ENCODE measurements at regions not wholly inside any gene's neighbourhood (a gene's known extent, or its start where the extent isn't known, plus 50 kb on each side); places are given as distances from the start of the nearest gene placed in this dataset.
"Not testable (repeated sequence)": the region's sequence is repeated elsewhere in the genome, so short reads cannot be mapped to it uniquely, and the experiment has no call there.

GRCh38 chr12:58668871-58669270 lies 251.4 kb downstream of the LRIG3 start:
- Histone ChIP-seq H3K27me3 (no peaks in the 10 kb centered on the region), H3K9me3 (no peaks in the 10 kb centered on the region), H3K4me1 (no peaks in the 10 kb centered on the region), H3K4me3 (no peak overlapping the region), H3K27ac (no peak overlapping the region), H3K36me3 (no peaks in the 10 kb centered on the region)
- ATAC-seq (no peak), DNase-seq (no peak)
- TF ChIP-seq, protein P1, sequence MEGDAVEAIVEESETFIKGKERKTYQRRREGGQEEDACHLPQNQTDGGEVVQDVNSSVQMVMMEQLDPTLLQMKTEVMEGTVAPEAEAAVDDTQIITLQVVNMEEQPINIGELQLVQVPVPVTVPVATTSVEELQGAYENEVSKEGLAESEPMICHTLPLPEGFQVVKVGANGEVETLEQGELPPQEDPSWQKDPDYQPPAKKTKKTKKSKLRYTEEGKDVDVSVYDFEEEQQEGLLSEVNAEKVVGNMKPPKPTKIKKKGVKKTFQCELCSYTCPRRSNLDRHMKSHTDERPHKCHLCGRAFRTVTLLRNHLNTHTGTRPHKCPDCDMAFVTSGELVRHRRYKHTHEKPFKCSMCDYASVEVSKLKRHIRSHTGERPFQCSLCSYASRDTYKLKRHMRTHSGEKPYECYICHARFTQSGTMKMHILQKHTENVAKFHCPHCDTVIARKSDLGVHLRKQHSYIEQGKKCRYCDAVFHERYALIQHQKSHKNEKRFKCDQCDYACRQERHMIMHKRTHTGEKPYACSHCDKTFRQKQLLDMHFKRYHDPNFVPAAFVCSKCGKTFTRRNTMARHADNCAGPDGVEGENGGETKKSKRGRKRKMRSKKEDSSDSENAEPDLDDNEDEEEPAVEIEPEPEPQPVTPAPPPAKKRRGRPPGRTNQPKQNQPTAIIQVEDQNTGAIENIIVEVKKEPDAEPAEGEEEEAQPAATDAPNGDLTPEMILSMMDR (IDR thresholded peaks at IDR 0.05): no peak
- intact Hi-C loops (cut with DNase I): no loop called here

- DNase-seq (no peak), ATAC-seq (no peak)
- no peaks in the 10 kb centered on the region for H3K4me1 ChIP-seq
- no peak overlapping the region for H3K4me3 ChIP-seq
- no peaks in the 10 kb centered on the region for H3K9me3 ChIP-seq
- TF ChIP-seq, protein P1 (IDR thresholded peaks at IDR 0.05): no peak
- H3K36me3 ChIP-seq: no peaks in the 10 kb centered on the region
- H3K27me3 ChIP-seq: no peaks in the 10 kb centered on the region
- H3K27ac ChIP-seq: no peak overlapping the region
- intact Hi-C loops (cut with DNase I): no loop called here
Measured at GRCh38 chr12:58670623-58671022, 249.7 kb downstream of the LRIG3 start.

- no peaks in the 10 kb centered on the region for H3K36me3 ChIP-seq
- TF ChIP-seq, protein P1 (IDR thresholded peaks at IDR 0.05): no peak
- no peak for ATAC-seq
- no peaks in the 10 kb centered on the region for H3K4me1 ChIP-seq
- no peaks in the 10 kb centered on the region for H3K27me3 ChIP-seq
- no peaks in the 10 kb centered on the region for H3K9me3 ChIP-seq
- intact Hi-C loops (cut with DNase I): no loop called here
- no peak overlapping the region for H3K27ac ChIP-seq
- DNase-seq: no peak
- no peak overlapping the region for H3K4me3 ChIP-seq
Measured at GRCh38 chr12:58671196-58671595, 249.1 kb downstream of the LRIG3 start.

GRCh38 chr12:58673021-58673420 lies 247.3 kb downstream of the LRIG3 start:
- intact Hi-C loops (cut with DNase I): no loop called here
- no peak for ATAC-seq

GRCh38 chr12:58677833-58678232 lies 242.5 kb downstream of the LRIG3 start:
- H3K4me1 ChIP-seq; H3K27ac ChIP-seq; DNase-seq; H3K27me3 ChIP-seq; H3K36me3 ChIP-seq; H3K4me3 ChIP-seq; intact Hi-C loops (cut with DNase I); ATAC-seq: not testable (repeated sequence)
- H3K9me3 ChIP-seq: peaks cover 10% of the 10 kb centered on the region

More at GRCh38 chr12:58673021-58673420, 247.3 kb downstream of the LRIG3 start:
- Histone ChIP-seq H3K4me1 (no peaks in the 10 kb centered on the region), H3K9me3 (peaks cover 2% of the 10 kb centered on the region), H3K27me3 (no peaks in the 10 kb centered on the region), H3K36me3 (no peaks in the 10 kb centered on the region), H3K4me3 (no peak overlapping the region), H3K27ac (no peak overlapping the region)
- TF ChIP-seq, protein P1 (IDR thresholded peaks at IDR 0.05): no peak
- DNase-seq: no peak

GRCh38 chr12:58678753-58679152 lies 241.6 kb downstream of the LRIG3 start:
- Histone ChIP-seq H3K4me3 (no peak overlapping the region), H3K9me3 (peaks cover 10% of the 10 kb centered on the region), H3K36me3 (no peaks in the 10 kb centered on the region), H3K27me3 (no peaks in the 10 kb centered on the region), H3K4me1 (no peaks in the 10 kb centered on the region), H3K27ac (no peak overlapping the region)
- intact Hi-C loops (cut with DNase I): no loop called here
- TF ChIP-seq, protein P1 (IDR thresholded peaks at IDR 0.05): no peak
- DNase-seq (no peak), ATAC-seq (no peak)
